GM12873 (cell line): ENCODE measurements at regions not wholly inside any gene's neighbourhood (a gene's known extent, or its start where the extent isn't known, plus 50 kb on each side); places are given as distances from the start of the nearest gene placed in this dataset.

ENCODE experiments used
- CTCF ChIP-seq: IDR thresholded peaks from 2 replicates; pipeline ENCODE4 v1.5.1; 2012; ENCODE audit warnings: low read depth, mild to moderate bottlenecking, moderate library complexity, low read length, control low read depth; ENCODE audit not compliant: insufficient read depth; ENCODE audit errors: missing control alignments

GRCh38 chr12:75577812-75578211 is 66.4 kb upstream of the KRR1 start:
- no peak for TF ChIP-seq CTCF

DNA sequence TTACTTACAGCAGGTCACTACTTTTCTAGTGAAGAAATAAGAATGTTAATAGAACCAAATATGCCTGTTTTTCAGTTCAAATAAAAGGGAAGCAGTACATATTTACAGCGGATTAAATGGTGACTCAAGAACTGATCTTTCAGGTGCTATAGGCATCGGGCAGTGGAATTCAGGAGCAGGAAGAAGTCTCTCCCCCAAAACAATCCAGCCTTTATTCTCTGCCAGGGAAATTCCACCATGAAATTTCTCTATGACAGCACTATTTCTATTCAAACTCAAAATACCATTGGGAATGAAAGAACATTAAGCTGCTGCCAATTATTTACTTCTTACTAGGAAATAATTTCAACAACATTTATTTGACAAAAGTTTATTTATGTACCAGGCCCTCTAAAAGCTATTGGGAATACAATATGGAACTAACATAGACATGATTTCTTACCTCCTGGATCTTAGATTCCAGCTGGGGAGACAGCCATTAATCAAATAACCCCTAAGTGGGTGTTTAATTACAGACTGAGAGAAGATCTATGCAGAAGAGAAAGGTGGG is 60.3 kb upstream of the KRR1 start:
- TF ChIP-seq CTCF = no peak

DNA sequence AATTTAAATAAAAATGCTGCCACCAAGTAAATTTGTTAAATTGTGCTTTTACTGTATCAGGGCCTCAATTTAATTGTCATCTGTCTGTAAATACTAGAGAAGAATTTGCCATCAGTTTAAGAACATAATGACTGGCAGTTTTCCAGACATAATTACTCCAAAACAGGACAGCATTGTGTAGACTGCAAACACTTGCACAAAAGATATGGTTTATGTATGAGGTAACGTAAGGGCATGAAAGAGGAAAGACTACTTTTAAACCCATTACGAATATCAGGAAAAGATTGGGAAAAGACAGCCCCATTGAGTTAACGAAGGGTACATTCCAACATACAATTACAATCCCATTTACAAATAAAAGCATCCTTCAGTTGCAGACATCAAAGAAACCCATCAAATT is 59.8 kb upstream of the KRR1 start:
- no peak for TF ChIP-seq CTCF

DNA sequence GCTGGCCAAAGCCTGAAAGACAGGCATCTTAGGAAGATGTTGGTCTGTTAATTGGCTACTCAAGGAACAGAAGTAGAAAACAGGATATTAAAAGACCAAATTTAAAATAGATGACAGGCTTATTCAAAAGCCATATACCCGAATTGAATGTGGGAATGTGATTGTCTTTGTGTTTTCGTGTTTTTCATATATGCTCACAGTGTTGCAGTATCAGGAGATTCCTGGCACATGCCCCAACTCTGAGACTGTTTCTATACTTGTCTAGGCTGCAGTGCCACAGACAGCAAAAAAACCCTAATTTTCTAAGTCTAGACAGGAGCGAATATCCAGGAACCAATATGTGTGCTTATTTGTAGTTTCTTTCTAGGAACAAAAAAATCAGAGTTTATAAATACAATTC is 57.4 kb upstream of the KRR1 start:
- no peak for TF ChIP-seq CTCF

- no peak for TF ChIP-seq CTCF
Measured at GRCh38 chr12:75568393-75568792, 57.0 kb upstream of the KRR1 start.

DNA sequence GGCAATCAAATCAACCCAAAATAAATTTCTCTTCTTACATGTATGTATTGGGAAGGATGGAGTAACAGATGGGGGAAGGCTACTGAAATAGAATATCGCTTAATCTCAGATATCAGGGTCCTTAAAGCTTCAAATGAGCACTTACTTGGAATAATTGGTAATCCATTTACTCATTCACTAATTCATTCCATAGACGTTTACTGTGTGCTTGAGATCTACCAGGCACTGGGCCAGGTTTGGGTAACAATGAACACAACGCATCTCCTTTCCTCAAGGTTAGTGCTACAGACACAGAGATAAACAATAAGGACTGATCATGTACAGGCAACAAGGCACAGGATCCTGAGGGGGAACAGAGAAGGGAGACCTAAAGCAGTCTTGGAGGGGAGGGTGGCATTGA is 54.4 kb upstream of the KRR1 start:
- TF ChIP-seq CTCF = no peak

DNA sequence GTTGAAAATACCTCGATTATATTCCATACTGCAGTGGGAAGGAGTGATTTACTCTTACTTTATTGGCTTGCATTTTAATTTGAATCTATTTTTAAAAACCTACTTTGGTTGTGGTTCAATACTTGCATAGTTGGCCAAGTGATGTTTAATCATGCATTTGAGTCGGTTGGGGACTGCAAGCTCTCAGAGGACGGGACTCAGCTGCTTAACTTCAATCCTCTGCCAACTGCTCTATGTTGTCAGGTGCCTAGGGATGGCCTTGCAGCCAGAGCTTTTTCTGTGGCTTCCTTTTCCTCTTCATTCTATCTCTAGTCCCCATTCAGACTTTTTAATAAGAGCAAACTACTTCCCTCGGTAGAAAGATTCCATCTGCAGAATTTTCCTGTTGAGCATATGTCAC is 53.4 kb upstream of the KRR1 start:
- TF ChIP-seq CTCF = no peak
